HS-5 (cell line): ENCODE measurements at regions not wholly inside any gene's neighbourhood (a gene's known extent, or its start where the extent isn't known, plus 50 kb on each side); places are given as distances from the start of the nearest gene placed in this dataset.
"Not testable (repeated sequence)": the region's sequence is repeated elsewhere in the genome, so short reads cannot be mapped to it uniquely, and the experiment has no call there.

Experiments
- DNase-seq: peaks from one replicate; pipeline ENCODE4 v3.0.0-alpha.2; 2012; ENCODE audit warnings: low read depth

DNA sequence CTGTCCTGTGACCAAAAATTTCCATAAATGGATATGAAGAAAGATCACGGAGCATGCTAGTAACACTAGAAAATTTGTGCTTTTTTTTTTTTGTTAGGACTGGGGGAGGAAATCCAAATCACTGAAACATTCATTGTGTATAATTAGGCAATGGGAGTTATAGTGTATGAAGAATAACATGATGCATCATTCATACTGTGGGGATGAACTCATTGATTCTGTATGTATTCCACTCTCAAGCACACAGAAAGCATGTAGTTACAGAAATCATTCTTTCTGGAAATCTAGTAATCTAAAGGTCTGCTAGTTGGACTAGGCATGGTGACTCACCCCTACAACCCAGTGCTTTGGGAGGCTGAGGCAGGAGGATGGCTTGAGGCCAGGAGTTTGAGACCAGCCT is 749.7 kb downstream of the DIAPH3 start:
- no peak for DNase-seq

DNA sequence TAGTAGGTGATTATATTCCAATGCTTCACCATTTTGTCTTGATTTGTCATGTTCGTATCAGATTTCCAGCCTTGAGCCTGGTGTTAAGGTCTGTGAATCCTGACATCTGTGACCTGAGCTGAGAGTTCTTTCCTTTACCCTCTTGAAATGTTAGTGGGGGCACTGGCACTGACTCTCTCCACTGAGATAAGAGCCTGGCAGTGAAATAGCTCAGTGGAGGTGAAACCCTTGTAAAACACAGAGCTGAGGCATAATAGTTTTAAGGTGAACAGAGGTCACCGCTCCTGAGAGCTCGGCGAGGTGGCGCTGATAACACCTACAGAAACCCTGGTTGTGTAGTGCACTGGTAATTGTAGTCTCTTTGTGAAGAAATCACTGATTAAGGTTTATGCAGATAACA is 748.2 kb downstream of the DIAPH3 start:
- no peak for DNase-seq

DNA sequence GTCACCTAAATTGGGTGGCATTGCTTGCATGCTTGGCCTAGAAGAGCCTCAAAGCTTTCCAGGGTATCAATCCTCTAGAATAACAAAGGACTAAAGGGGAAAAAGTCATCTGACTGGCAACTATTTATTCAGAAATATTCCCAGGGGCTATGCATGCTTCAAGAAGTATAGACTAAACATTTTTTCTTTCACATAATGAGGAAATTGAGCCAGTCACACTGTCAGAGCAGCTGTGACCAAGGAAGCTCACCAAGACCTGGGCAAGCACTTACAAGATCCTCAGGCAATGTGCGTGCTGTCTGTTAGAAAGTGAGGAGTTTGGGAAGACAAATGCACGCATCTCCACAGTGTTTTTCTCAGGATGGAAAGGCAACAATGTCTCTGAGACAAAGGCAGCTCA is 747.2 kb downstream of the DIAPH3 start:
- no peak for DNase-seq

DNA sequence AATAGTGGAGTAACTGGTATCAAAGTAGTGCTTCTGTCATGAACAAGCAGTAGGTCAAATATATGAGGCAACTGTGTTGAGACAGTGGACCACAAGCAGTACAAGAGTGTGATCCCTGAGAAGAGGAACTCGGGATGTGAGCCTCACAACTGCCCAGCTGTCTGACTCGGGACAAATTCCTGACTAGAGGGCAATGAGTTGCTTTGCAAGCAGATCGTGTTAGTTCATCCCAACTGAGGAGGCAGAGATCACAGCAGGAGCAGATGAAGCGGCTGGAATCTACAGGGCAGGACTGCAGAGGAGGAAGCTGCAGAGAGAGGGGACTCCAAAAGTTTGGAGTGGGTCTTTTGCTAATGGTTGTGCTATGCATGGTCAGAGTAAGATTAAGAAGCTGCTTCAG is 741.1 kb downstream of the DIAPH3 start:
- no peak for DNase-seq

DNA sequence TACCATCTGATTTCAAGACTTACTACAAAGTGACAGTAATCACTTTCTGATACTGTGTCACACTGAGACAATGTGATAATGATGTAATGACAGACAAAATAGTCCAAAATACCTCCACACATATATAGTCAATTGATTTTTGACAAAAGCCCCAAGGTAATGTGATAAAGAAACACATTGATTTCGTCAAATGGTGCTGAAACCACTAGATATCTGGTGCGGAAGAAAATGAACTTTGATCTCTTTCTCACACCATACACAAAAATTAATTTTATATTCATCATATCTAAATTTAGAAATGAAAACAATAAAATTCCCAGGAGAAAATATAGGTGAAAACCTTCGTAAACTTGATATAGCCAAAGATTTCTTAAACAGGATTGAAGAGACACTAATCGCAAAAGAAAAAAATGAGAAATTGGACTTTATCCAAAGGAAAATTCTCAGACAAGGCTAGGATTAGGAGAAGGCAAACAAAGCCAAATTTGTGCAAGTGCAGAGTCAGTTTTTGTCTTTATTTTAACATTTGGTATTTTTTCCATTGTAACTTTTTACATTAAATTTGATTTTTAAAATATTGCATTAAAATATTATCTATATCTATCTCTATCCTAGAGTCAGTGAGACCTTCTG is 739.9 kb downstream of the DIAPH3 start:
- no peak for DNase-seq

DNA sequence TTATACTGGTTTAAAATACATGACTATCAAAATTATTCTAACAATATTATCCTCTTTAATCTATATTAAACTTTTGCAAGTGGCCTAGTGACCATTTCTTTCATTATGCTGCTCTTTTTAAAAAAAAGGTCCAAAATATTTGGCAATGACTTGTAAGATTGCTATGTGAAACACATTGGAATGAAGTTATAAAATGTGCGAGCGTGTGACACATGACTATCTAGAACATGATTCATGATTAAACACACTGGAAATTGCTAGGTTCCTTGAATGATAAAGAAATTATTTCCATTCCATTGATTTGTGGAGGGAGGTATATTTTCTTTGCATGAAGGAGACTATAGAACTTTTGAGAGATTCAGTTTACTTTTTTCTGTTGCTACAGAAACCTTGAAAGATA is 739.1 kb downstream of the DIAPH3 start:
- DNase-seq = peak; percentile 61

DNA sequence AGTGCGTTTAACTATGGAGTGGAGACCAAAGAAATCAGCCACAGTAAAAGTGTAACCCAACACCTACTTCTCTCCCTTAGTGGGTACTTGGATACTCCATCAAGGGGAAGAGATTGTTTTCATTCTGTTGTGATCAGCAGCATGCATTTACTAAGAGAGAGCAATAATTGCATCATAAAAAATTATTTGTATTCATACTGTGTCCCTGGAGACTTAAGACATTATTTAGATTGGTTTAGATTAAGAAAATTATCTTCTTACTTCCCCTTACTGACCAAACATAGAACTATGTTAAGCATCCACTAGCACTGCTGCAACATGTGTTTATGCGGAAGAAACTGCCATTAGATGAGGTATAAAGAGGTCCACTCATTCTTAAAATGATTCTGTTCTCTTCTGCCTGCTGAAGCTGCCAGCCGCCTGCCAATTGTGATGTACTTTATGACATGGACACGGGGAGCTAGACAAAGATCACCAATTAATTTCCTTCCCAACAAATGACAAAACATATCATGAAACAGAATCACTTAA is 738.5 kb downstream of the DIAPH3 start:
- DNase-seq = peak; percentile 28

DNA sequence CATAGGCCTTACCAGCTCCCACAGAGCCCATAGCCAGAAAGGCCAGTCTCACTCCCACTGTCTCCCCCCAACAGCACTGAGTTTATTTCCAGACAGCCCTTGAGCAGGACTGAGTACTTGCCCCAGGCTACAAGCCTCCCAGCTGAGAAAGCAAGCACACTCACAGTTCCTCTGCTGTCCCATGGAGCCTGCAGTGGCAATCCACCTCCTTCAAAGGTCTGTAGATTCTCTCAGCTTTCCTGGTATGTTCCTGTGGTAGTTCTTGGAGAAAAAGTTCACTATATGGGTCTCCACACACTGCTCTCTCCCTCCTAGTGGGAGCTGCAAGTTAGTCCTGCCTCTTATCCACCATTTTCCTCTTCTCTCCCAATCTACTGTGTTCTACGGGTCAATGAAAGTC is 728.7 kb downstream of the DIAPH3 start:
- DNase-seq = no peak

DNA sequence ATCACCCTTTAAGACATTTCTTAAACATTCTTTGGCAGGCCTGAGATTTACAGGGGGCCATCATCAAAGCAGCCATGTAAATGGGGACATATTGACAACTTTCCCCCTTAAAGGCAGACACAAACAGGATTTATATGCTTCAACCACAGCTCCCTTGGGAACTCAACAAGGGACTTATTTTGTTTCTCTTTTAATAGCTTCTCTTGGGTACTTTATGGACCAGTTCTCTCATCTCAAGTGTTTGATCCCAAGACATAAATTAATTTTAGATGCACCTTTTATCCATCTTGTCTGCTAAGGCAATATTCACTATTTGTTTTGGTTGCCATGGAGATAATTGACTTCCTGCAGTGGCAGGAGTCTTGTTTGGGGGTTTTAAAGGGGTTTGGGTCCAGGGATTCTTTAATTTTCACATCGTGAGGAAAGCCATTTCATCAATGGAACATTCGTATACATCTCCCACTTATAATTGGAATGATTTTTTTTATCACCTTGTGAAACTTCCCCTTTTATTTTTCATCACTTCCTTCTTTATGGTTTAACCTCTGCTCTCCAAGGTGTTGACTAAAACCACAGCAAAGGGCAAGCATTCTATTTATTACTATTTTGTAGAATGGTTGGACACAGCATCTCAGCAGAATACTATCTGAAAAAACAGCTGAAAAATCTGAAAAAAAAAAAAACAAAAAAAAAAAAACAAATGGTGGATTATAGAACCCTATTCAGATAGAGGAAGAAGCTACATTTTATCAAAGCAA is 726.0 kb downstream of the DIAPH3 start:
- DNase-seq = no peak

DNA sequence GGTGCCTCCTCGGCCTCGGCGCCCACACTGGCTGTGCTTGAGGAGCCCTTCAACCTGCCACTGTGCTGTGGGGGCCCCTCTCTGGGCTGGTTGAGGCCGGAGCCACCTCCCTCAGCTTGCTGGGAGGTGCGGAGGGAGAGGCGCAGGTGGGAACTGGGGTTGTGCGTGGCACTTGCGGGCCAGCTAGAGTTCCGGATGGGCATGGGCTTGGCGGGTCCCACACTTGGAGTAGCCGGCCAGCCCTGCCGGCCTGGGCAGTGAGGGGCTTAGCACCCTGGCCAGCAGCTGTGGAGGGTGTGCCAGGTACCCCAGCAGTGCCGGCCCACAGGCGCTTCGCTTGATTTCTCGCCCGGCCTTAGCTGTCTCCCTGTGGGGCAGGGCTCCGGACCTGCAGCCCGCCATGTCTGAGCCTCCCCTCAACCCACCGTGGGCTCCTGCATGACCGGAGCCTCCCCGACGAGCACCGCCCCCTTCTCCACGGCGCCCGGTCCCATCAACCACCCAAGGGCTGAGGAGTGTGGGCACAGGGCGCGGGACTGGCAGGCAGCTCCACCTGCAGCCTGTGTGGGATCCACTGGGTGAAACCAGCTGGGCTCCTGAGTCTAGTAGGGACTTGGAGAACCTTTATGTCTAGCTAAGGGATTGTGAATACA is 723.8 kb downstream of the DIAPH3 start:
- no peak for DNase-seq

DNA sequence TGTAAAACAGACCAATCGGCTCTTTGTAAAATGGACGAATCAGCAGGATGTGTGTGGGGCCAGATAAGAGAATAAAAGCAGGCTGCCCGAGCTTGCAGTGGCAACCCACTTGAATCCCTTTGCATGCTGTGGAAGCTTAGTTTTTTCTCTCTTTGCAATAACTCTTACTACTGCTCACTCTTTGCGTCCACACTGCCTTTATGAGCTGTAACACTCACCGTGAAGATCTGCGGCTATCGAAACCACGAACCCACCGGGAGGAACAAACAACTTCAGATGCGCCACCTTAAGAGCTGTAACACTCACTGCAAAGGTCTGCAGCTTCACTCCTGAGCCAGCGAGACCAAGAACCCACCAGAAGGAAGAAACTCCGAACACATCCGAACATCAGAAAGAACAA is 722.7 kb downstream of the DIAPH3 start:
- DNase-seq = not testable (repeated sequence)

DNA sequence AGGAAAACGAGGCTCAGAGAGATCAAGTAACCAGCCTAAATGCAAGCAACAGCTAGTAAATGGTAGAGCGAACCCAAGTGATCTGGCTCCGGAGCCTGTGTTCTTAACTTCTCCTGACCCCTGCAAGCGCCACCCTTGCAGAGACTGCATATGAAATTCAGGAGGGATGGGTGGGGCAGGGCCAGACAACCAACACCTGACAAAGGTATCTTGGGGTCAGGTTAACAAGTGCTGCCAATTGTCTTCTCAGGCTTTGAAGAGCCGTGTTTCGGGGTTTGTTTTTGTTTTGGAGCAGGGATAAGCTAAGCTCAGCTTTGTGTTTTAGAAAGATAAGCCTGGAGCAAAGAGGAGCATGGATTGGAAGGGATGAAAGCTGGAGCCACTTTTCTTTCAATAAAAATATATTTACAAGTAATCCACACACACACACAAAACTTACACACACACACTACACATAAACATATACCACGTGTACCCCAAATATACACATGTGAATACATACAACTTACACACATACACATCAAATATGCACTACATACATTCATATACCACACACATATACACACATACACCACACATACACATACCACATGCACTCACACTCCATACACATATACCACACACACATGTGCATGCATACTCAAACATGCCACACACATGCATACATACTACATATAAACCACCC is 722.0 kb downstream of the DIAPH3 start:
- DNase-seq = no peak

DNA sequence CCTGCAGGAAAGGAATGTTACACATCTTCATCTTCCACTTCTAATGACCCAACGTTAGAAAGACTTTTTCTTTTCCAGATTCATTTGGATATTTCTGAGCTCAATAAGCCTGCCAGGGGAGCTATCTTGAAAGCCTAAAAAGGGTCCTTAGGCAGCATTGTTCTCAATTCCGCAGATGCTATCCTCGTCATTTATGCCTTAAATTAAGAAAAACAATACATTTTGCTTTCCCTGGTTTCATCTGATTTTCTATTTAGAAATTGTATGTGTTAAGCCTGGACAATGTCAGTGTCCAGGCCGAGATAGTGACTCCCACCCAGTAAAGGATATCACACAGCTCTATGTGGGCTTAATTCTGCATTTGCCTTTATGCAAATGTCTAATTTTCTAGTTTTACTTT is 721.3 kb downstream of the DIAPH3 start:
- no peak for DNase-seq

DNA sequence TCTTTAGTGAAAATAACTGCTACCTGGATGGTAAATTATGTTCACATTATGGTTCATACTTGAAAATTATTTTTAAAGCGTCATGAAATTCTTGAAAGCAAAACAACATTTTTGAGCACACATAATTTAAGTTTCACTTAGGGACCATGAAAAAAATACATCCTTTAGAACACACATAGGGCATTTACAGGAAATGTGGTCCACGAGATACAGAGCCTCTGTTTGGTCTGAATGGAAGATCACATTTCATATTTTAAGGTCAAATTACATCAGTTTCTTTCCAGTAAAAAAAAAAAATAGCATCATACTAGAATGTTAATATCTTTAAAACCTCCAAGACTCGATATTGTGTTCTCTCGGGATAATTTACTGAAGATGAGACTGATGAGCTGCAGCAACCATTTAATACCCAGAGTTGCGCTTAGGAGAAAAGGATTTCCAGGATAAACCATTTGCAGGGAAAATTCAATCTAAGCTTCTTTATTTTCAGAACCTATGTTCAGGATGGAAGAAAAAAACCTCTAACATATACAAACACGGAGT is 720.7 kb downstream of the DIAPH3 start:
- no peak for DNase-seq

DNA sequence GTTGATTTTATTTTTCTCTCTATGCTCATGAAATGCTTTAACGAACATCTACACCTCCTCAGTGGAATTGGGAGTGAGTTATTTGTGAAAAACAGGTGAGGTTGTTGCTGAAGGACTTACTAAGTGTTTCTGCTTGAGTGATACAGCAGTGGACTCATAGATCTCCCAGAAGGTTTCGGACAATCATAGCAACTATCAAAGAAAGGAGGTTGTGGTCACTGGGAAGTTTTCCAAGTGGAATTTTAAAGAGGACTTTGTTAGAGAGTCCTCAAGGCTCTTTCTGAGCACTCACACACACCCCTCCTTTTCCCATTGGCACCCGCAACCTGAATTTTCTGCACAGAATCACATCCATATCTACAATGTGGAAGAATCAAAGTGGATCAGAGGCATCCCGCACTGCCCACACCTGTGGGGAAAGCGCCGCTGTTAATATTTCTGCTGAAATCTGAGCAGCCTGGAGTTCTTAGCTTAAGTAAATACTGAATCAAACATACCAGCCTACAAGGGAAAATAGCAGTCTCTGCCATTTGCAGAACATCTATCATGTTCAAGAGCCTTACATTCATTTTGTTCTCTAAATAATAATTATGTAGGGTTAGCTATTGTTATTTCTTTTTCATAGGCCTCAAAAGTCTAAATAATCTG is 719.4 kb downstream of the DIAPH3 start:
- no peak for DNase-seq

DNA sequence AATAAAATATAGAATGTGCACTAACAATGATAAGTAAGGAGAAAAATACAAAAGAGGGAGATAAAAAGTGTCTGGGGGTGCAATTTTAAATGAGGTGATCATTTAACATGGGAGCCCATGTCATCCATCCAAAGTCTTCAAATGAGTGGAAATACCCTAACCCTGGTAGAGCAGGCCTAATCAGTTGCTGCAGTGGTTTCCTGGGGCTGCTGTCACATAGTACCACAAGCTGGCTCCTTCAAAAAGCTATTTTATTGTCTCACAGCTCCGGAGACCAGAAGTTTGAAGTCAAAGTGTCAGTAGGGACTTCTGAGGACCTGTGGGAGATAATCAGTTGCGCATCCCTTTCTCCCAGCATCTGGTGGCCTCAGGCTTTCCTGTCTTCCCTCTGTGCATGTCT is 717.9 kb downstream of the DIAPH3 start:
- no peak for DNase-seq

DNA sequence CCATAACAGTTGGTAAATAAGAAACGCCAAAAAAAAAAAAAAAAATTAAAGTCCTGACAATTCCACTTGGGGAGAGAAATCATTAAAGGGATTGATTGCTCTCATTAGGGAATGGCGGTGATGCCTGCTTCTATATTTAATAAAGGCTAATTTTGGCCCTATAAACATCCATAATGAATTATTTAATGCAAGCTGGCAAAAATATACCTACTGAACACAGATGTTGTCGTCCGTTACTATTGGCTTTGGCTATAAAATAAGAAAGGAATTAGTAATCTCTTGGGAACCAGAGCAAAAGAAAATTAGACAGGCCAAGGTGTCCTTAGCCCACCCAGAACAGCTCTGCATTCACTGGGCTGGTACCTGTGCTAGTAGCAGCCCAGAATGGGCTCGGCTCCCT is 717.3 kb downstream of the DIAPH3 start:
- no peak for DNase-seq

DNA sequence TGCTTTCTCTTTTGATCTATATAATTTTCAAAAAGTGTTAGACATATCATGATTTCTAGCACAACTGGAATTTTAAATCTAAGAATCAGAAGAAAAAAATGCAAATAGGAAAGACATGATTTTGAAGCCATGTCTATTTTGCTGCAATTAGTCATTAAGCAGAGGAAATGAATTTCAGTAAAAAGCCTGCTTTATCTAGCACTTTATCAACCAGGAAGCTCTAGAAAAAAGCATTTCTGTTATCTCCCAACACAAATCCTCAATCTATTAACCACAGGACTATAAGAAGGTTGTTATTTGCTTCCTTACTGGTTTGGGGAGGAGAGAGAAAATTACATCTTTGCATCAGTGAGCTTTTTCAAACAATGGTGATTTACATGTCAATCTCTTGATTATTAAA is 716.7 kb downstream of the DIAPH3 start:
- no peak for DNase-seq

DNA sequence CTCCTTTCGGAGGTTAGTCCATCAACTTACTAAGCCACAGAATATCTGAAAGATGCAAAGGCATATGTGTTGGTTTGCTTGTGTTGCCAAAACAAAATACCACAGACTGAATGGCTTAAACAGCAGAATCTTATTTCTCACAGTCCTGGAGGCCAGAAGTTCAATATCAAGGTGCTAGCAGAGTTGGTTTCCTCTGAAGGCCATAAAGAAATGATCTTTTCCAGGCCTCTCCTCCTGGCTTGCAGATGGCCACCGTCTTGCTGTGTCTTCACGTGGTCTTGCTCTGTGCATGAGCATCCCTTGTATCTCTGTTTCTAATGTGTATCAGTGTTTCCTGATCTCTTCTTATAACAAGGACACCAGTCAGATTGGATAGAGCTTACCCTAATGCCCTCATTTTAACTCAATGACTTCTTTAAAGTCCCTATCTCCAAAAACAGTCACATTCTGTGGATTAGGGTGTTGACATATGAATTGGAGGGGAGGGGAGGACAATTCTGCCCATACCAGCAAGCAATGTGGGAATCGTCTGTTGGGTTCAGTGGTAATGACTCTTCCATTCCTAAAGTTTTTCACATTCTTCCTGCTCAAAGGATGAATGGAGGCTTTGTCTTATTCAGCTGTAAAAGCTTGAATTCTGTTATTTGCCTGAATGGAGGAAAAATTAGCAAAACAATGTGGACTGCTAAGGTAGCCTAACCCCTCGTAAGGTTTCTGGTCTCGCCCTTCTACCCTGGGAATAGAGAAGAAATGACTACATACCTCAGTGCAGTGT is 715.7 kb downstream of the DIAPH3 start:
- no peak for DNase-seq

DNA sequence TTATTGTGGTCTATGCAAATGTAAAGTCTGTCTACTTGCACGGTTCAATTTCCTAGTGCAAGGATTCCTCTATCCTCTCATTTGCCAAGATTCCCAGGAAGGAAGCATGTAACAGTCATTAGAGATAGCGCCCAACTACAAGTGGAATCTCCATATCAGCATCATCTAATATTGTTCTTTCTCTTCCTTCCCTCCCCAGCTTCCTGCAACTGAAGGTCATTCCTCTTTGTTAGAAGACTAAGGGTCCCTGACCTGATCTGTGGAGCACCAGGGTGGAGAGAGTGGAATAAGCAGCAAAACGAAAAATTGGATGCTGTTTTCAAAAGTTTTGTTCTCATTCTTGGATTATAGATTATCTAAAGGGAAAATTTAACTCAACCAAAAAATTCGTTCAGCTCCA is 714.0 kb downstream of the DIAPH3 start:
- DNase-seq = no peak

DNA sequence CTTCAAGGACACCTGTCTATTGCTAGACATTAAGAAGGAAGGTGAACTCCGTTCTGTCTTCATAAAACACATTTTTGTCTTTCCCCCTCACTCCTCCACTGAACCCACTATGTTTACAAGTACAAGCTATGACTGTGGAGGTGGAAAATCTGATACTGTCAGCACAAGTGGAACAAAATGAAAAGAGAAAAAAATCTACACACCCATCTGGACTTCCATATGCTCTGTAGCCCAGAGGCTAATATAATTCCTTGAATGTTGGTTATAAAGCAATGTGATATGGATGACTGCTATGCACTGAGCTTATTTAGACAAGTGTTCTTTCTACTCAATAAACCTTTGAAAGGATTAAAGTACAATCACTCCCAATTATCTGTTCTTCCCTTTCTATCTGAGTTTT is 713.5 kb downstream of the DIAPH3 start:
- no peak for DNase-seq
